HG03520 (cell line): ENCODE measurements at regions not wholly inside any gene's neighbourhood (a gene's known extent, or its start where the extent isn't known, plus 50 kb on each side); places are given as distances from the start of the nearest gene placed in this dataset.
"Not testable (repeated sequence)": the region's sequence is repeated elsewhere in the genome, so short reads cannot be mapped to it uniquely, and the experiment has no call there.

Experiments
- ATAC-seq: cut with Tn5 transposase; IDR thresholded peaks from one replicate; pipeline ENCODE4 v1.9.1; 2021; ENCODE audit warnings: mild to moderate bottlenecking, moderate library complexity; ENCODE audit not compliant: unreplicated experiment

GRCh38 chr20:11459090-11459890, 458.4 kb upstream of the BTBD3 start:
- ATAC-seq, result no peak

- no peak for ATAC-seq
These were observed 450.3 kb upstream of the BTBD3 start for GRCh38 chr20:11467436-11467835.

- ATAC-seq, result no peak
These were observed 448.8 kb upstream of the BTBD3 start for GRCh38 chr20:11468880-11469279.

- no peak for ATAC-seq
These were observed 447.8 kb upstream of the BTBD3 start for GRCh38 chr20:11469795-11470435.

- no peak for ATAC-seq
These were observed 443.7 kb upstream of the BTBD3 start for GRCh38 chr20:11473983-11474382.

- ATAC-seq, result no peak
These were observed 434.0 kb upstream of the BTBD3 start for GRCh38 chr20:11483697-11484096.

- no peak for ATAC-seq
These were observed 433.2 kb upstream of the BTBD3 start for GRCh38 chr20:11484479-11484878.

- ATAC-seq, result no peak
These were observed 425.3 kb upstream of the BTBD3 start for GRCh38 chr20:11492386-11492785.

- no peak for ATAC-seq
These were observed 424.8 kb upstream of the BTBD3 start for GRCh38 chr20:11492846-11493245.

- ATAC-seq, result no peak
These were observed 421.3 kb upstream of the BTBD3 start for GRCh38 chr20:11496380-11496779.

GRCh38 chr20:11497545-11497944, 420.1 kb upstream of the BTBD3 start:
- no peak for ATAC-seq

- no peak for ATAC-seq
These were observed 418.5 kb upstream of the BTBD3 start for GRCh38 chr20:11499101-11499634.

- no peak for ATAC-seq
These were observed 415.6 kb upstream of the BTBD3 start for GRCh38 chr20:11502061-11502460.

GRCh38 chr20:11502671-11503070, 415.0 kb upstream of the BTBD3 start:
- ATAC-seq, result no peak

GRCh38 chr20:11509776-11510175, 407.9 kb upstream of the BTBD3 start:
- no peak for ATAC-seq

GRCh38 chr20:11511821-11512220, 405.9 kb upstream of the BTBD3 start:
- no peak for ATAC-seq

GRCh38 chr20:11513241-11513745, 404.4 kb upstream of the BTBD3 start:
- not testable (repeated sequence) for ATAC-seq

GRCh38 chr20:11516448-11516847, 401.2 kb upstream of the BTBD3 start:
- ATAC-seq, result no peak

- no peak for ATAC-seq
These were observed 397.1 kb upstream of the BTBD3 start for GRCh38 chr20:11520596-11520995.

- ATAC-seq, result no peak
These were observed 396.0 kb upstream of the BTBD3 start for GRCh38 chr20:11521476-11522365.

GRCh38 chr20:11522366-11522741, 395.3 kb upstream of the BTBD3 start:
- ATAC-seq, result no peak
